ENCODE measurements at regions not wholly inside any gene's neighbourhood (a gene's known extent, or its start where the extent isn't known, plus 50 kb on each side); places are given as distances from the start of the nearest gene placed in this dataset.
A peak's percentile ranks its signal among the peaks of the same experiment; 100 is the strongest.

GRCh38 chr14:84959851-84960520 lies 570.0 kb upstream of the FLRT2 start:
- no peak overlapping the region for H3K4me3 ChIP-seq (ENCODE audit: low read length)
- no peak for DNase-seq (ENCODE audit: low read depth)
- TF ChIP-seq CTCF (conservative IDR thresholded peaks at IDR 0.05; ENCODE audit: low read length), result no peak

GRCh38 chr14:84961637-84962036 lies 568.3 kb upstream of the FLRT2 start:
- TF ChIP-seq CTCF (conservative IDR thresholded peaks at IDR 0.05; ENCODE audit: low read length), result no peak
- H3K4me3 ChIP-seq (ENCODE audit: low read length), result no peak overlapping the region
- peak; percentile 0 for DNase-seq (ENCODE audit: low read depth)

- no peak for DNase-seq (ENCODE audit: low read depth)
- no peak for TF ChIP-seq CTCF (conservative IDR thresholded peaks at IDR 0.05; ENCODE audit: low read length)
- H3K4me3 ChIP-seq (ENCODE audit: low read length), result no peak overlapping the region
Measured at GRCh38 chr14:84963518-84963917, 566.4 kb upstream of the FLRT2 start.

GRCh38 chr14:84965279-84965678 lies 564.7 kb upstream of the FLRT2 start:
- no peak overlapping the region for H3K4me3 ChIP-seq (ENCODE audit: low read length)
- no peak for DNase-seq (ENCODE audit: low read depth)
- TF ChIP-seq CTCF (conservative IDR thresholded peaks at IDR 0.05; ENCODE audit: low read length), result no peak

- no peak for DNase-seq (ENCODE audit: low read depth)
- TF ChIP-seq CTCF (conservative IDR thresholded peaks at IDR 0.05; ENCODE audit: low read length), result no peak
- H3K4me3 ChIP-seq (ENCODE audit: low read length), result no peak overlapping the region
Measured at GRCh38 chr14:84969501-84969900, 560.4 kb upstream of the FLRT2 start.

- H3K4me3 ChIP-seq (ENCODE audit: low read length), result no peak overlapping the region
- no peak for TF ChIP-seq CTCF (conservative IDR thresholded peaks at IDR 0.05; ENCODE audit: low read length)
- DNase-seq (ENCODE audit: low read depth), result no peak
Measured at GRCh38 chr14:84975241-84975902, 554.6 kb upstream of the FLRT2 start.

GRCh38 chr14:84976805-84977204 lies 553.1 kb upstream of the FLRT2 start:
- H3K4me3 ChIP-seq (ENCODE audit: low read length), result no peak overlapping the region
- no peak for TF ChIP-seq CTCF (conservative IDR thresholded peaks at IDR 0.05; ENCODE audit: low read length)
- no peak for DNase-seq (ENCODE audit: low read depth)
